Omental fat pad (tissue), 3 donors: ENCODE measurements at regions not wholly inside any gene's neighbourhood (a gene's known extent, or its start where the extent isn't known, plus 50 kb on each side); places are given as distances from the start of the nearest gene placed in this dataset.

Experiments
- ATAC-seq: fragments of 150-250 bp; one replicate; pipeline ENCODE4 v1.9.1; 2016; ENCODE audit warnings: mild to moderate bottlenecking, moderate library complexity; ENCODE audit not compliant: low FRiP score
- DNase-seq: peaks from one replicate; pipeline ENCODE4 v3.0.0-alpha.2; 2019; ENCODE audit warnings: low spot score
- TF ChIP-seq, protein P1 (sequence below), 3 donors: fragments of 450-650 bp; IDR thresholded peaks; one replicate each; pipeline ENCODE4 v1.5.1; 2016 to 2017; ENCODE audit warnings: antibody characterized with exemption in 3 of 3, mild to moderate bottlenecking in 3 of 3, moderate library complexity in 2 of 3

DNA sequence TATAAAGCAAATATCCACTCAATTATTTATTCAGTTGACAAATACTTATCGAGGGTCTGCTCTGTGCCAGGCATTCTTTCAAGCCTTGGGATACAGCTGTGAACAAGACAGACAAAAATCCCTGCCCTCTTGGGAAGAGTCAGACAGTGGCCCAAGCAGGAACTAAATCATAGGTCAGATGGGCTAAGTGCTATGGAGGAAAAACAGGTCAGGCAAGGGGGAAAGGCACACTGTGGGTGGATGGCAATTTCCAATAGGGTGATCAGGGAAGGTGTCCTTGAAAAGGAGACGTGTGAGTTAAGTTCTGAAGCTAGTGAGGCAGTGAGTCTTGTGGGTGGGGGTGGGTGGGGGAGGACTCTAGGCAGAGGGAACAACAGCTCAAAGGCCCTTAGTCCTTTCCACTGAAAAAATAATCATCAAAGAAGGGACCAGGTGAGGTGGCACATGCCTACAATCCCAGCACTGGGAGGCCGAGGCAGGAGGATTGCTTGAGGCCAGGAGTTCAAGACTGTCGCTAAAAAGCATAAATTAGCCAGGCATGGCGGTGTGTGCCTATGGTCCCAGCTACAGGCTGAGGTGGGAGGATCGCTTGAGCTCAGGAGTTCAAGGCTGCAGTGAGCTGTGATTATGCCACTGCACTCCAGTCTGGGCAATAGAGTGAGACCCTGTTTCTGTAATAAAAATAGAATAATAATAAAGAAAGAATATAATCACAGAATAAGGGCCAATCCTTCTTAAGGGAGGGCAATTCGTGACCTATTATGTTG, 95.2 kb upstream of the CPEB4 start:
- DNase-seq, result no peak
- ATAC-seq, result no peak
- TF ChIP-seq, protein P1, sequence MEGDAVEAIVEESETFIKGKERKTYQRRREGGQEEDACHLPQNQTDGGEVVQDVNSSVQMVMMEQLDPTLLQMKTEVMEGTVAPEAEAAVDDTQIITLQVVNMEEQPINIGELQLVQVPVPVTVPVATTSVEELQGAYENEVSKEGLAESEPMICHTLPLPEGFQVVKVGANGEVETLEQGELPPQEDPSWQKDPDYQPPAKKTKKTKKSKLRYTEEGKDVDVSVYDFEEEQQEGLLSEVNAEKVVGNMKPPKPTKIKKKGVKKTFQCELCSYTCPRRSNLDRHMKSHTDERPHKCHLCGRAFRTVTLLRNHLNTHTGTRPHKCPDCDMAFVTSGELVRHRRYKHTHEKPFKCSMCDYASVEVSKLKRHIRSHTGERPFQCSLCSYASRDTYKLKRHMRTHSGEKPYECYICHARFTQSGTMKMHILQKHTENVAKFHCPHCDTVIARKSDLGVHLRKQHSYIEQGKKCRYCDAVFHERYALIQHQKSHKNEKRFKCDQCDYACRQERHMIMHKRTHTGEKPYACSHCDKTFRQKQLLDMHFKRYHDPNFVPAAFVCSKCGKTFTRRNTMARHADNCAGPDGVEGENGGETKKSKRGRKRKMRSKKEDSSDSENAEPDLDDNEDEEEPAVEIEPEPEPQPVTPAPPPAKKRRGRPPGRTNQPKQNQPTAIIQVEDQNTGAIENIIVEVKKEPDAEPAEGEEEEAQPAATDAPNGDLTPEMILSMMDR (IDR thresholded peaks at IDR 0.05), result no peak

DNA sequence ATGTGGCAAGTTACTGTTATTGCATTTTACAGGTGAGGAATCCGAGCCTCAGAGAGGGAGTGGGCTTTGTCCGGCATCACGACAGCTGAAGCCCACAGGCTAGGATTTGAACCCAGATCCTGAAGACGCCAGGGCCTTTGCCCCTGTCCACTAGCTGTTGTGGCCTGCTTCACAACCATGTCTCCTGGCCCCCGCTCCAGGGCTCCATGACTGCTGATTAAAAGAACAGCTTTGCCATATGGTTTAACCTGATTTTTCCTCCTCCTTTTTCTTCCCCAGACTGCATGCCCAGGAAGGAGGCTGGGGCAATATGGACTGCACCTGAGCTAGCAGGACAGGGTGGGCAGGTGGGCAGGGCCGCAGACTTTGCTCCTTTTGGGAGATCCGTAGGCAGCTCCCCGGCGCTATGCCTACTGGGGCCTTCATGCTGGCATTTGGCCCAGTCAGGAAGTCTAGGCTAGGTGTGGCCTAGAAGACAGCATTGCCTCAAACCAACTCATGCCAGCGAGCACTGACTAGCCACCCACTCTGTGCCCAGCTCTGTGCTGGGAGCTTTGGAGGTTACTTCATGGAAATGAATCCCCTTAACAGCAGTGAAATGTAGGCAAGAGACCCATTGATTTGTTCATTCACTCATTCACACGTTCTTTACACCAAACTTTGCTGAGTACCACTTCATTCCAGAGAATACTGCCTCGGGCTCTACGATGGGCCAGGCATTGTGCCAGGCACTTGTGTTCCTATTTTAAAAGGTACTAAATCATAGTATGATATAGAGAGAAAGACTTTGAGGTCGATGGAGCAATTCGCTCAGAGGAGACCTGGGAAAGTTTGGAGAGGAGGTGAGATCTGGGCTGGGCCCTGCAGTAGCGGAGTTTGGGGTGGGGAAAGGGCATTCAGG, 94.3 kb upstream of the CPEB4 start:
- TF ChIP-seq, protein P1 (IDR thresholded peaks at IDR 0.05), result no peak
- no peak for DNase-seq
- no peak for ATAC-seq

DNA sequence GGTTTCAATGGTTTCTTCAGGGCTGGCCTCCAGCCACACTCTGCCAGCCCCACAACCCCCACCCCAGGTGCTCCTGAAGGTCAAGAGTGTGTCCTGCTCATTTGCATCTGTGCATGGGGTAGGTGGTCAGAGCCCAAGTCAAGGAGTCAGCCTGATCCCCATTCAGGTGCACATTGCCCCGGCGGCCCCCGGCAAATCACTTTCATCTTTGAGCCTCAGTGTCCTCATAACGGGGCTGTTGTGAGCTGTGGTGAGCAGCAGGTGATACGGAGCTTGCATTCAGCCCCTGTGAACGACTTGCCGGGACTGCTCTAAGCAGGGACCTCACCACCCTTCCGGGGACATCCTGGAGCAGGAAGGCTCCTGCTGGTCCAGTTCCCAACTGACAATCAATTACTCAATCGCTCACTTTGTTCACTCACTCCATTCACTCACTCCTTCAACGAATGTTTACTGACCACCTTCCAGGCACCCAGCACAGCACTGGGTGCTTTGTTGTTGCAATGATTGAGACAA, 93.2 kb upstream of the CPEB4 start:
- TF ChIP-seq, protein P1 (IDR thresholded peaks at IDR 0.05), result no peak

DNA sequence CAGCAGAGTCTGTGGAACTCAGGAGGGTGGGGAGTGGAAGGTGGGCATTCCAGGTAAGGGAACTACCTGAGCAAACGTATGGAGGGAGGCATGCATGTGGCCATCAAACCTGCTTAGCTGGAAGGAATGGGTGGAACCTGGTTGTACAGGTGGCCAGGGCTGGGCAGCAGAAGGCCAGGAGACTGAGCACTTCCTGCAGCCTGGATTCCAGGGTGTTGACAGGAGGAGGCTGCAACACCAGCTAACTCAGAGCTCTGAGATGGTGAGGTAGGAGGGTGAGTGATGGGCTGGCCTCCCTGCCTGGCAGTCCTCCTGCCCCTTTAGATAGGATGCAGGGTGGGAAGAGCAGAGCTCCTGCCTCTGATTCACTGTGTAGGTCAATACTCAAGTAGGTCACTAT, 92.5 kb upstream of the CPEB4 start:
- DNase-seq (no peak), ATAC-seq (no peak)
- TF ChIP-seq, protein P1 (IDR thresholded peaks at IDR 0.05), result no peak

More for the DNA sequence above, 93.2 kb upstream of the CPEB4 start:
- ATAC-seq, result no peak
- DNase-seq, result no peak

DNA sequence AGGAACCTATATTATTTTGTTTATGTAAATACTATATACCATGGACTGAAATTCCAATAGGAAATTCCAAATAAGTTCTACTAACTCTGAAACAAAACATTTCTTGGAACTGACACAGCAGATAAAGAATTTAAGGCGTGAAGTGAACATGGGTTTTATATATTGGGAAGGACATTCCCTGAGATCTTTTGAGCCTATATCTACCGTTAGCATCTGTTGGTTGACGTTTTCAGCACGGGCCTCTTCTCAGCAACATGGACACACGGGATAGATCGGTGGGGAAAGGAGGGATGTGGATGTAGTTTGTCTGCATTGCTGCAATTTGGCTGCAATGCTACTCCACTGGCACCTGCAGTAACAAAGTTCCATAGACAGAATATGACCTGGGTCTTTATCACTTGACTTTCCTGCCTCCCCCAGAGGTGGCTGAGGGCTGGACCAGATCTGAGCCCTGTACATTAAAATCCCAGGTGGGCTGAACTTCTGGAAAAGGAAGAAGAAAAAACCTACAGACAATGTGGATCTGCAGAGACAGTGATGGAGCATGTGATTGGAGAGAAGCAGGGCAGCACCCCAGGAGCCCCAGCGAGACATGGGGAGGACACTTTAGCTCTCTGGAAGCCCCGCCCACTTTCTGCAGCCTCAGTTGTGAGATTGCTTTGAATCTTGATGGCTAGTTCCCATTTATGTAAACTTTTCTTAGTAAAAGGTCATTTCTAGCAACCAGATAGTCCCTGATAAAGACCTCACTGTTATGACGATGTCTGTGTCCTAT, 91.2 kb upstream of the CPEB4 start:
- no peak for DNase-seq
- TF ChIP-seq, protein P1 (IDR thresholded peaks at IDR 0.05), result no peak

DNA sequence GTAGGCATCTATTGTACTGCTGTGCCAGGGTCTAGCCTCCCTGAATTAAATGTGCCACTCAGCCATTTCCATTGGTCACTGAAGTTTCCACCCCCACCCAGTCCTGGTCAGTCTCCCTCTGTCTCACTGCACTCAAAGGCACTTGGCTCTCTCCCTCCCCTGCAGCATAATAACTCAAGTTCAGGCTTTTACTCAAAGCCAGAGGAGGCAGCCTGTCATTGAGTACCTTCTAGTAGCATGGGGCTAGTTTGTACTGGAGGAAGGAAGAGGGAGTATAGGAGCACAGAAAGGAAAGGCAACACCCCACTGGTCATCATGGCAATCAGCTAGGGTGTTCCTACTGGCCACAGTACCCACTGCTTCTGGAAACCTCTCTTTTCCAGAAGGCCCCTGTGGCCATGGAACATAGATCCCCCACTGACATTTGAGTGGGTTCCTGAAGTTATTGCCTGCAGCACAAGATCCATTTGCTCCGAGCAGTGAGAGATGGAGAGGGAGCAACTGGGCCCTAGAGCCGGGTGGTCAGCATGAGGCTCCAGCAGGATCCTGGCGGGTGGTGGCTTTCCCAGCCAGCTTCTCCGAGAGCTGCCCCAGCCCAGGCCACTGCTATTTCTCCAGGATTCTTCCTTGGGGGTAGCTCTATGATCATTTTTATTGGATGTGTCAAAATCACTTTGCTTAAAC, 89.9 kb upstream of the CPEB4 start:
- DNase-seq (no peak), ATAC-seq (no peak)
- TF ChIP-seq, protein P1 (IDR thresholded peaks at IDR 0.05), result no peak

More for the DNA sequence above, 91.2 kb upstream of the CPEB4 start:
- ATAC-seq, result no peak
